ENCODE measurements at regions not wholly inside any gene's neighbourhood (a gene's known extent, or its start where the extent isn't known, plus 50 kb on each side); places are given as distances from the start of the nearest gene placed in this dataset.

GRCh38 chr6:30418448-30418847 is 70.9 kb upstream of the HLA-E start:
- H3K9me3 ChIP-seq (ENCODE audit: low read length): no peaks in the 10 kb centered on the region
- H3K4me2 ChIP-seq (ENCODE audit: low read length): no peak overlapping the region
- H3K36me3 ChIP-seq (ENCODE audit: insufficient read depth, low read length): no peaks in the 10 kb centered on the region
- TF ChIP-seq EZH2 (IDR thresholded peaks at IDR 0.05; ENCODE audit: borderline replicate concordance, low read length) (no peak), CTCF (IDR thresholded peaks at IDR 0.05; ENCODE audit: low read length) (no peak)
- no peak overlapping the region for H2AFZ ChIP-seq (ENCODE audit: low read length)
- H3K9ac ChIP-seq (ENCODE audit: low read length): no peak overlapping the region
- H3K4me3 ChIP-seq (ENCODE audit: low read depth, low read length, poor library complexity, severe bottlenecking): no peak overlapping the region
- H3K27me3 ChIP-seq (ENCODE audit: insufficient read depth, low read length): no peaks in the 10 kb centered on the region
- no peaks in the 10 kb centered on the region for H4K20me1 ChIP-seq (ENCODE audit: insufficient read depth, low read length)
- H3K27ac ChIP-seq (ENCODE audit: low read depth, low read length, poor library complexity, severe bottlenecking): no peak overlapping the region
- no peaks in the 10 kb centered on the region for H3K9me2 ChIP-seq (ENCODE audit: low read depth, low read length)
- H3K79me2 ChIP-seq (ENCODE audit: insufficient read depth, low read length): no peaks in the 10 kb centered on the region
- no peaks in the 10 kb centered on the region for H3K4me1 ChIP-seq (ENCODE audit: insufficient read depth, low read length, severe bottlenecking)
- no peaks in the 10 kb centered on the region for H3F3A ChIP-seq (ENCODE audit: insufficient read depth, low read length)

GRCh38 chr6:30424549-30424948 is 64.8 kb upstream of the HLA-E start:
- TF ChIP-seq CTCF (IDR thresholded peaks at IDR 0.05; ENCODE audit: low read length) (no peak), EZH2 (IDR thresholded peaks at IDR 0.05; ENCODE audit: borderline replicate concordance, low read length) (no peak)
- no peak overlapping the region for H3K27ac ChIP-seq (ENCODE audit: low read depth, low read length, poor library complexity, severe bottlenecking)
- H4K20me1 ChIP-seq (ENCODE audit: insufficient read depth, low read length): no peaks in the 10 kb centered on the region
- no peak overlapping the region for H3K4me2 ChIP-seq (ENCODE audit: low read length)
- H3F3A ChIP-seq (ENCODE audit: insufficient read depth, low read length): no peaks in the 10 kb centered on the region
- no peaks in the 10 kb centered on the region for H3K9me2 ChIP-seq (ENCODE audit: low read depth, low read length)
- no peaks in the 10 kb centered on the region for H3K9me3 ChIP-seq (ENCODE audit: low read length)
- H3K9ac ChIP-seq (ENCODE audit: low read length): no peak overlapping the region
- H2AFZ ChIP-seq (ENCODE audit: low read length): no peak overlapping the region
- no peaks in the 10 kb centered on the region for H3K4me1 ChIP-seq (ENCODE audit: insufficient read depth, low read length, severe bottlenecking)
- H3K36me3 ChIP-seq (ENCODE audit: insufficient read depth, low read length): no peaks in the 10 kb centered on the region
- H3K79me2 ChIP-seq (ENCODE audit: insufficient read depth, low read length): no peaks in the 10 kb centered on the region
- H3K4me3 ChIP-seq (ENCODE audit: low read depth, low read length, poor library complexity, severe bottlenecking): no peak overlapping the region
- H3K27me3 ChIP-seq (ENCODE audit: insufficient read depth, low read length): 0 out of 2 replicates have a peak, but pooled peaks cover 3% of the 10 kb centered on the region
